Fibroblast of lung (primary cell): ENCODE measurements at regions not wholly inside any gene's neighbourhood (a gene's known extent, or its start where the extent isn't known, plus 50 kb on each side); places are given as distances from the start of the nearest gene placed in this dataset.

Experiments
- DNase-seq, 2 donors: peaks; one replicate each; pipeline versions ENCODE4 v3.0.0 to v3.0.0-alpha.2; 2010; ENCODE audit warnings: low read depth in 2 of 2
- H2AFZ ChIP-seq: 2 replicates; pipeline ENCODE4 v1.5.1; 2012; ENCODE audit warnings: low read length, control low read depth, inconsistent platforms
- H3K27ac ChIP-seq: 2 replicates; pipeline ENCODE4 v1.5.1; 2011; ENCODE audit warnings: low read length, control low read depth; ENCODE audit not compliant: insufficient read depth
- H3K27me3 ChIP-seq: 2 replicates; pipeline ENCODE4 v1.5.1; 2011; ENCODE audit warnings: mild to moderate bottlenecking, low read length; ENCODE audit not compliant: control insufficient read depth, insufficient read depth
- H3K36me3 ChIP-seq: 2 replicates; pipeline ENCODE4 v1.5.1; 2011; ENCODE audit warnings: low read length; ENCODE audit not compliant: control insufficient read depth, insufficient read depth
- H3K4me1 ChIP-seq: 2 replicates; pipeline ENCODE4 v1.5.1; 2011; ENCODE audit warnings: low read length; ENCODE audit not compliant: control insufficient read depth, insufficient read depth; ENCODE audit errors: extremely low read depth
- H3K4me2 ChIP-seq: 2 replicates; pipeline ENCODE4 v1.5.1; 2011; ENCODE audit warnings: low read length, control low read depth; ENCODE audit not compliant: insufficient read depth; ENCODE audit errors: extremely low read depth
- H3K4me3 ChIP-seq, 4 experiments: fragments of 200-600 bp in 1 of 4; sonication (generic) in 1 of 4; replicated peaks in 1 of 4; 2 replicates each; pipeline ENCODE4 v1.5.1; 2011 to 2016; ENCODE audit warnings: low read length in 4 of 4, low read depth in 3 of 4, mild to moderate bottlenecking in 3 of 4, control low read depth in 2 of 4, inconsistent platforms in 1 of 4, mixed read lengths in 1 of 4; ENCODE audit not compliant: insufficient read depth in 1 of 4; ENCODE audit errors: control extremely low read depth in 1 of 4
- H3K79me2 ChIP-seq: 2 replicates; pipeline ENCODE4 v1.5.1; 2012; ENCODE audit warnings: mild to moderate bottlenecking, low read length, inconsistent platforms; ENCODE audit not compliant: control insufficient read depth, insufficient read depth
- H3K9ac ChIP-seq: 2 replicates; pipeline ENCODE4 v1.5.1; 2011; ENCODE audit warnings: mild to moderate bottlenecking, low read length, control low read depth; ENCODE audit not compliant: insufficient read depth
- H3K9me3 ChIP-seq: 2 replicates; pipeline ENCODE4 v1.5.1; 2012; ENCODE audit warnings: low read depth, low read length; ENCODE audit not compliant: control insufficient read depth, insufficient read depth
- H4K20me1 ChIP-seq: 2 replicates; pipeline ENCODE4 v1.5.1; 2011; ENCODE audit warnings: low read length; ENCODE audit not compliant: control insufficient read depth, insufficient read depth; ENCODE audit errors: extremely low read depth
- EZH2 ChIP-seq: IDR thresholded peaks from 2 replicates; pipeline ENCODE4 v1.5.1; 2012; ENCODE audit warnings: low read length, control low read depth, mild to moderate bottlenecking; ENCODE audit errors: missing control alignments
- TF ChIP-seq, protein P1 (sequence below), 2 donors: IDR thresholded peaks in 1 of 2; conservative IDR thresholded peaks in 1 of 2; 1 replicate in 1 of 2; 2 replicates in 1 of 2; pipeline ENCODE4 v1.5.1; 2011 to 2012; ENCODE audit warnings: low read length in 2 of 2, control low read depth in 1 of 2, inconsistent platforms in 1 of 2, low read depth in 1 of 2, mild to moderate bottlenecking in 1 of 2

DNA sequence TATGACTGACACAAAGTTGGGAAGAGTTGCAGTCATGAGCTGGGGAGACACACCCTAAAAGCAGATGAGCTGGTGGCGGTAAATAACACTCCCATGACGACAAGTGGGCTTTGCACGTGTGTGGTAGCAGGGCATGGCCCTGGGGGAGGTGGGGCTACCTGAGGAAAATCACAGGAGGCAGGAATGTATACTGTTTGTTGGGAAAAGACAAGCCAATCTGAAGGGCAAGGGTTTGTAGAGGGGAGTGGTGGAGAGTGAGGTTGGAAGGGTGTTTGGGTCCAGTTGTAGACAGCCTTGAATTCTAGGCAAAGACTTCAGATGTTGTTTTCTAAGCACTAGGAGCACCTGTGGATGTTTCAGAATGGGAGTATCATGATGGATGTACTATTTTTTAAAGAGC is 151.6 kb downstream of the TM9SF2 start:
- H3K79me2 ChIP-seq: no peaks in the 10 kb centered on the region
- H4K20me1 ChIP-seq: no peaks in the 10 kb centered on the region
- no peak overlapping the region for H2AFZ ChIP-seq
- no peak for TF ChIP-seq EZH2
- TF ChIP-seq, protein P1, sequence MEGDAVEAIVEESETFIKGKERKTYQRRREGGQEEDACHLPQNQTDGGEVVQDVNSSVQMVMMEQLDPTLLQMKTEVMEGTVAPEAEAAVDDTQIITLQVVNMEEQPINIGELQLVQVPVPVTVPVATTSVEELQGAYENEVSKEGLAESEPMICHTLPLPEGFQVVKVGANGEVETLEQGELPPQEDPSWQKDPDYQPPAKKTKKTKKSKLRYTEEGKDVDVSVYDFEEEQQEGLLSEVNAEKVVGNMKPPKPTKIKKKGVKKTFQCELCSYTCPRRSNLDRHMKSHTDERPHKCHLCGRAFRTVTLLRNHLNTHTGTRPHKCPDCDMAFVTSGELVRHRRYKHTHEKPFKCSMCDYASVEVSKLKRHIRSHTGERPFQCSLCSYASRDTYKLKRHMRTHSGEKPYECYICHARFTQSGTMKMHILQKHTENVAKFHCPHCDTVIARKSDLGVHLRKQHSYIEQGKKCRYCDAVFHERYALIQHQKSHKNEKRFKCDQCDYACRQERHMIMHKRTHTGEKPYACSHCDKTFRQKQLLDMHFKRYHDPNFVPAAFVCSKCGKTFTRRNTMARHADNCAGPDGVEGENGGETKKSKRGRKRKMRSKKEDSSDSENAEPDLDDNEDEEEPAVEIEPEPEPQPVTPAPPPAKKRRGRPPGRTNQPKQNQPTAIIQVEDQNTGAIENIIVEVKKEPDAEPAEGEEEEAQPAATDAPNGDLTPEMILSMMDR (conservative IDR thresholded peaks at IDR 0.05 in 1 of 2, IDR thresholded peaks at IDR 0.05 in 1 of 2; ENCODE audit: low read depth in 1 of 2, low read length in 2 of 2): no peak
- no peaks in the 10 kb centered on the region for H3K27me3 ChIP-seq
- H3K4me2 ChIP-seq: no peak overlapping the region
- H3K4me3 ChIP-seq: no peak overlapping the region
- no peaks in the 10 kb centered on the region for H3K36me3 ChIP-seq
- H3K4me1 ChIP-seq: no peaks in the 10 kb centered on the region
- H3K9ac ChIP-seq: no peak overlapping the region
- no peak overlapping the region for H3K27ac ChIP-seq
- H3K9me3 ChIP-seq: no peaks in the 10 kb centered on the region
- DNase-seq: no peak

DNA sequence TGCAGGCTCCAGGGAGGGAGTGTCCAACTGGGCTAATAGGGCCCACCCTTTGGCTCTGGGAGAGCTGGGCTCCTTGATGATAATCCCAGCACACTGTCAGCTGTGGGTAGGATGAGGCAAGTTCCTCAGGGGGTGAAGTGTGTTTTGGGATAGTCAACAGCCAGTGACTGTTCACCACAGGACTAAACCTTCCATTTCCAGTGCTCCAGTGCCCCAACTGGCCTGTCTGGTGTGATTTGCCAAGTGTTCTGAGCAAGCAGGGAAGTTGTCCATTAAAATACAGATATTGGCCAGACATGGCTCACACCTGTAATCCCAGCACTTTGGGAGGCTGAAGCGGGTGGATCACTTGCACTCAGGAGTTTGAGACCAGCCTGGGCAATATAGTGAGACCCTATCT is 150.9 kb downstream of the TM9SF2 start:
- no peak for TF ChIP-seq EZH2
- TF ChIP-seq, protein P1 (conservative IDR thresholded peaks at IDR 0.05 in 1 of 2, IDR thresholded peaks at IDR 0.05 in 1 of 2; ENCODE audit: low read depth in 1 of 2, low read length in 2 of 2): no peak
- no peaks in the 10 kb centered on the region for H4K20me1 ChIP-seq
- H3K27ac ChIP-seq: no peak overlapping the region
- H3K9me3 ChIP-seq: no peaks in the 10 kb centered on the region
- no peaks in the 10 kb centered on the region for H3K79me2 ChIP-seq
- no peak overlapping the region for H3K4me3 ChIP-seq
- H3K27me3 ChIP-seq: no peaks in the 10 kb centered on the region
- H3K4me2 ChIP-seq: no peak overlapping the region
- H3K9ac ChIP-seq: no peak overlapping the region
- H3K36me3 ChIP-seq: no peaks in the 10 kb centered on the region
- H2AFZ ChIP-seq: no peak overlapping the region
- H3K4me1 ChIP-seq: no peaks in the 10 kb centered on the region
- no peak for DNase-seq

DNA sequence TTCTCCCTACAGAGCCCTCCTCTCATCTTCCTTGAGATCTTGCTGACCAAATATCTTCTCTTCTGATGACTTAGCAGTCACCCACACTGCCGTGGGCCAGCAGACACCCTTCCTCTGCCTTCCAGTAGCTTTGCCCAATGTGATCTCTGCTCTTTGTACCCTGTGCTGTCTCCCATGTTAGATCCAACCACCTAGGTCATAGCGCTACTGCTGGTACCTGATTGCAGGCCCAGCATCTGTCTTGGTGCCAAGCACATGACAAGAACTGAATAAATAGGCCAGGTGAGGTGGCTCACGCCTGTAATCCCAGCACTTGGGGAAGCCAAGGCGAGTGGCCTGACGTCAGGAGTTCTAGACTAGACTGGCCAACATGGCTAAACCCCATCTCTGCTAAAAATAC is 149.7 kb downstream of the TM9SF2 start:
- H3K79me2 ChIP-seq: no peaks in the 10 kb centered on the region
- H3K4me1 ChIP-seq: no peaks in the 10 kb centered on the region
- no peak overlapping the region for H3K4me2 ChIP-seq
- TF ChIP-seq, protein P1 (conservative IDR thresholded peaks at IDR 0.05 in 1 of 2, IDR thresholded peaks at IDR 0.05 in 1 of 2; ENCODE audit: low read depth in 1 of 2, low read length in 2 of 2): no peak
- no peak for TF ChIP-seq EZH2
- H3K4me3 ChIP-seq: no peak overlapping the region
- H3K9ac ChIP-seq: no peak overlapping the region
- no peaks in the 10 kb centered on the region for H3K36me3 ChIP-seq
- H4K20me1 ChIP-seq: no peaks in the 10 kb centered on the region
- H3K27ac ChIP-seq: no peak overlapping the region
- no peaks in the 10 kb centered on the region for H3K9me3 ChIP-seq
- no peaks in the 10 kb centered on the region for H3K27me3 ChIP-seq
- no peak for DNase-seq
- H2AFZ ChIP-seq: no peak overlapping the region
